ENCODE measurements at regions not wholly inside any gene's neighbourhood (a gene's known extent, or its start where the extent isn't known, plus 50 kb on each side); places are given as distances from the start of the nearest gene placed in this dataset.

DNA sequence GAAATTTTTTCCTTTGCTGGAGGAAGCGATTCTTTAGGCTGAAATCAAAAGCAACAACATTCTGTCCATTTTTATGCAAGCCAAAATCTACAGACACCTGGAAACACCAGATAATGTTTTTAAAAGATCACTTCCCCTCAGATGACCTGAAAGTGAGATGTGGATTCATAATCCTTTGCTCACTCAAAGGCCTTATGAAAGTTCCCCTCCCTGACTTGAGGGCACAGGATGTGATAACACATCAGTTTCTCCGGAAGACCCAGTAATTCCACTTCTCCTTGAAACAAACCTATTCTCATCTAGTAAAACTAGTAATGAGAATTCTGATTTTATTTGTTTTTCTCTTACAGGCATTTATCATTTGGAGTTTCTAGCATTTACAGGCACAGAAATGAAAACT lies 218.3 kb upstream of the RND3 start:
- H3K4me1 ChIP-seq (ENCODE audit: control insufficient read depth, insufficient read depth, low read length), result peaks cover 2% of the 10 kb centered on the region
- no peaks in the 10 kb centered on the region for H3K36me3 ChIP-seq (ENCODE audit: control insufficient read depth, insufficient read depth, low read length)
- H3K27ac ChIP-seq (ENCODE audit: low read length), result no peak overlapping the region
- WGBS (ENCODE audit: insufficient coverage), result no CpG with 5 or more reads among the region's 2 CpGs
- H3K27me3 ChIP-seq (ENCODE audit: control insufficient read depth, insufficient read depth, low read length), result no peaks in the 10 kb centered on the region
- H3K4me3 ChIP-seq (ENCODE audit: low read length), result no peak overlapping the region
- H3K9me3 ChIP-seq (replicated peaks; ENCODE audit: control insufficient read depth, low read depth, low read length), result no peaks in the 10 kb centered on the region
- DNase-seq, result no peak

DNA sequence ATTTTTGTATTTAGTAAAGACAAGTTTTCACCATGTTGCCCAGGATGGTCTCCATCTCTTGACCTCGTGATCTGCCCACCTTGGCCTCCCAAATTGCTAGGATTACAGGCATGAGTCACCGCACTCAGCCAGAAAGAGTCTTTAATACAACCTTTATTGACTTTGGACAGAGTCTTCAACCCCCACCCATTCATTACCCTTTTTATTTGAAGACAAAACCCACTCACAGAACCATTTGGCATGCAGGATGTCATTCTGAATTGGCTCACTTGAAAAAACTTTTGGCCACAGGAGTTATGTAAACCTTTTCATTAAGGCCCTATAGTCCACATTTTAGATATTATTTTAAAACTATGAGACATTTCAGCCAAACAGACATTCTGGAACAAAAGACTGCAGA lies 217.9 kb upstream of the RND3 start:
- WGBS (ENCODE audit: insufficient coverage), result 92% methylated on average over 2 of the region's 2 CpGs
- no peak overlapping the region for H3K27ac ChIP-seq (ENCODE audit: low read length)

GRCh38 chr2:150702791-150703190 lies 215.3 kb upstream of the RND3 start:
- H3K4me3 ChIP-seq (ENCODE audit: low read length), result no peak overlapping the region
- H3K36me3 ChIP-seq (ENCODE audit: control insufficient read depth, insufficient read depth, low read length), result no peaks in the 10 kb centered on the region
- no peaks in the 10 kb centered on the region for H3K27me3 ChIP-seq (ENCODE audit: control insufficient read depth, insufficient read depth, low read length)
- 100% methylated on average over 1 of the region's 2 CpGs for whole genome bisulfite sequencing (ENCODE audit: insufficient coverage)
- H3K4me1 ChIP-seq (ENCODE audit: control insufficient read depth, insufficient read depth, low read length), result peaks cover 2% of the 10 kb centered on the region
- no peak overlapping the region for H3K27ac ChIP-seq (ENCODE audit: low read length)
- H3K9me3 ChIP-seq (replicated peaks; ENCODE audit: control insufficient read depth, low read depth, low read length), result no peaks in the 10 kb centered on the region
- no peak for DNase-seq

More for the DNA sequence above, 217.9 kb upstream of the RND3 start:
- peak; percentile 50 for DNase-seq
- Histone ChIP-seq H3K36me3 (ENCODE audit: control insufficient read depth, insufficient read depth, low read length) (no peaks in the 10 kb centered on the region), H3K9me3 (replicated peaks; ENCODE audit: control insufficient read depth, low read depth, low read length) (no peaks in the 10 kb centered on the region), H3K4me1 (ENCODE audit: control insufficient read depth, insufficient read depth, low read length) (peaks cover 2% of the 10 kb centered on the region), H3K4me3 (ENCODE audit: low read length) (no peak overlapping the region), H3K27me3 (ENCODE audit: control insufficient read depth, insufficient read depth, low read length) (no peaks in the 10 kb centered on the region)

GRCh38 chr2:150700666-150701580 lies 213.5 kb upstream of the RND3 start:
- peak; percentile 91 for DNase-seq
- peak overlapping the region; percentile 56 for H3K27ac ChIP-seq (ENCODE audit: low read length)
- no peaks in the 10 kb centered on the region for H3K9me3 ChIP-seq (replicated peaks; ENCODE audit: control insufficient read depth, low read depth, low read length)
- H3K4me3 ChIP-seq (ENCODE audit: low read length), result no peak overlapping the region
- H3K4me1 ChIP-seq (ENCODE audit: control insufficient read depth, insufficient read depth, low read length), result peaks cover 2% of the 10 kb centered on the region
- H3K27me3 ChIP-seq (ENCODE audit: control insufficient read depth, insufficient read depth, low read length), result no peaks in the 10 kb centered on the region
- H3K36me3 ChIP-seq (ENCODE audit: control insufficient read depth, insufficient read depth, low read length), result no peaks in the 10 kb centered on the region
- no CpG with 5 or more reads among the region's 5 CpGs for WGBS (ENCODE audit: insufficient coverage)

GRCh38 chr2:150699218-150699617 lies 211.8 kb upstream of the RND3 start:
- no peak for DNase-seq
- Histone ChIP-seq H3K36me3 (ENCODE audit: control insufficient read depth, insufficient read depth, low read length) (no peaks in the 10 kb centered on the region), H3K4me1 (ENCODE audit: control insufficient read depth, insufficient read depth, low read length) (peaks cover 2% of the 10 kb centered on the region), H3K27ac (ENCODE audit: low read length) (no peak overlapping the region), H3K27me3 (ENCODE audit: control insufficient read depth, insufficient read depth, low read length) (no peaks in the 10 kb centered on the region), H3K4me3 (ENCODE audit: low read length) (no peak overlapping the region), H3K9me3 (replicated peaks; ENCODE audit: control insufficient read depth, low read depth, low read length) (no peaks in the 10 kb centered on the region)
- no CpG with 5 or more reads among the region's 1 CpG for WGBS (ENCODE audit: insufficient coverage)

GRCh38 chr2:150698016-150698661 lies 210.7 kb upstream of the RND3 start:
- Histone ChIP-seq H3K4me3 (ENCODE audit: low read length) (no peak overlapping the region), H3K27ac (ENCODE audit: low read length) (no peak overlapping the region), H3K27me3 (ENCODE audit: control insufficient read depth, insufficient read depth, low read length) (no peaks in the 10 kb centered on the region), H3K36me3 (ENCODE audit: control insufficient read depth, insufficient read depth, low read length) (no peaks in the 10 kb centered on the region), H3K9me3 (replicated peaks; ENCODE audit: control insufficient read depth, low read depth, low read length) (no peaks in the 10 kb centered on the region), H3K4me1 (ENCODE audit: control insufficient read depth, insufficient read depth, low read length) (peaks cover 2% of the 10 kb centered on the region)
- 71% methylated on average over 2 of the region's 2 CpGs for WGBS (ENCODE audit: insufficient coverage)
- peak; percentile 28 for DNase-seq

GRCh38 chr2:150697596-150697995 lies 210.1 kb upstream of the RND3 start:
- H3K9me3 ChIP-seq (replicated peaks; ENCODE audit: control insufficient read depth, low read depth, low read length), result no peaks in the 10 kb centered on the region
- H3K36me3 ChIP-seq (ENCODE audit: control insufficient read depth, insufficient read depth, low read length), result no peaks in the 10 kb centered on the region
- peaks cover 2% of the 10 kb centered on the region for H3K4me1 ChIP-seq (ENCODE audit: control insufficient read depth, insufficient read depth, low read length)
- H3K27ac ChIP-seq (ENCODE audit: low read length), result no peak overlapping the region
- WGBS (ENCODE audit: insufficient coverage), result 57% methylated on average over 1 of the region's 2 CpGs
- no peaks in the 10 kb centered on the region for H3K27me3 ChIP-seq (ENCODE audit: control insufficient read depth, insufficient read depth, low read length)
- DNase-seq, result peak; percentile 35
- no peak overlapping the region for H3K4me3 ChIP-seq (ENCODE audit: low read length)

GRCh38 chr2:150695451-150696135 lies 208.1 kb upstream of the RND3 start:
- H3K4me1 ChIP-seq (ENCODE audit: control insufficient read depth, insufficient read depth, low read length), result no peaks in the 10 kb centered on the region
- H3K4me3 ChIP-seq (ENCODE audit: low read length), result no peak overlapping the region
- no peaks in the 10 kb centered on the region for H3K27me3 ChIP-seq (ENCODE audit: control insufficient read depth, insufficient read depth, low read length)
- no CpG with 5 or more reads among the region's 3 CpGs for WGBS (ENCODE audit: insufficient coverage)
- no peaks in the 10 kb centered on the region for H3K36me3 ChIP-seq (ENCODE audit: control insufficient read depth, insufficient read depth, low read length)
- H3K27ac ChIP-seq (ENCODE audit: low read length), result no peak overlapping the region
- no peaks in the 10 kb centered on the region for H3K9me3 ChIP-seq (replicated peaks; ENCODE audit: control insufficient read depth, low read depth, low read length)
- peak; percentile 59 for DNase-seq

DNA sequence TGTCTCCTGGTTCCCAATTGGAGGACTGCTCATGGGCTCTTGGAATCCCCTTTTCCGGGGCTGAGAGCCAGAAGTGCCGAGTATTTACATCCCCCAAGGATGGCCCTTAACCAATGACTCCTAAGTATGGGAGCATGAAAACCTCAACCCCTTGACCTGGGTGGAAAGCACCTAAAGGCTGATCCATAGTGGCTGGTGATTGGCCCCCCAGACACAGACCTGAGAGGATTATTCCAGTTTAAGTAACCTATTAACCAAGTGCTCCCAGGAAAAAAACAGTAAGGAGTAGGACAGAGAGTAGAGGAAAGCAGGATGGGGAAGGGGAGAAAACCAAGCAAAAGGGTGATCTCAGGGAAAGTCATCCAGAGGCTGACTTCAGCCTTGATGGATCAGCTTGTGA lies 206.1 kb upstream of the RND3 start:
- no peak for DNase-seq
- Histone ChIP-seq H3K4me1 (ENCODE audit: control insufficient read depth, insufficient read depth, low read length) (no peaks in the 10 kb centered on the region), H3K36me3 (ENCODE audit: control insufficient read depth, insufficient read depth, low read length) (no peaks in the 10 kb centered on the region), H3K9me3 (replicated peaks; ENCODE audit: control insufficient read depth, low read depth, low read length) (no peaks in the 10 kb centered on the region), H3K4me3 (ENCODE audit: low read length) (no peak overlapping the region), H3K27ac (ENCODE audit: low read length) (no peak overlapping the region), H3K27me3 (ENCODE audit: control insufficient read depth, insufficient read depth, low read length) (no peaks in the 10 kb centered on the region)
- no CpG with 5 or more reads among the region's 2 CpGs for WGBS (ENCODE audit: insufficient coverage)

DNA sequence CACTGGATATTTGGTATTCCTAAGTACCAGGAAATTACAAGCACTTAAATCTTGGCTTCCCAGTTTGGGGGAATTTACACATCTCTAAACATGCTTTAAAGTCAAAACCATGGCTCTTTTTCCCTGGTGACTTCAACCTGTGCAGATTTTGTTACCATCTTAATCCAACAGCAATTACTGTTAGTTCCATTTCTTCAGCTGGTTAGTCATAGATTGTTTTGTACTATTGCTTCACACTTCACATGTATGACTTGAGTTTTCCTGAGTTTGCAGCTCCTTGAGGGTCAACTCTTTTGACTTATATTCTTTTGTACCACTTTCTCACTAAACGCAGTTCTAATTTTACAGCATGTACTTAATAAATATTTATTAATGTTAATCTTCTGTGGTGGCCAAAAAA lies 203.4 kb upstream of the RND3 start:
- Histone ChIP-seq H3K36me3 (ENCODE audit: control insufficient read depth, insufficient read depth, low read length) (no peaks in the 10 kb centered on the region), H3K27ac (ENCODE audit: low read length) (no peak overlapping the region), H3K4me3 (ENCODE audit: low read length) (no peak overlapping the region), H3K27me3 (ENCODE audit: control insufficient read depth, insufficient read depth, low read length) (no peaks in the 10 kb centered on the region), H3K9me3 (replicated peaks; ENCODE audit: control insufficient read depth, low read depth, low read length) (no peaks in the 10 kb centered on the region), H3K4me1 (ENCODE audit: control insufficient read depth, insufficient read depth, low read length) (no peaks in the 10 kb centered on the region)
- DNase-seq, result no peak
- no CpG with 5 or more reads among the region's 1 CpG for WGBS (ENCODE audit: insufficient coverage)
